ENCODE measurements at regions not wholly inside any gene's neighbourhood (a gene's known extent, or its start where the extent isn't known, plus 50 kb on each side); places are given as distances from the start of the nearest gene placed in this dataset.

DNA sequence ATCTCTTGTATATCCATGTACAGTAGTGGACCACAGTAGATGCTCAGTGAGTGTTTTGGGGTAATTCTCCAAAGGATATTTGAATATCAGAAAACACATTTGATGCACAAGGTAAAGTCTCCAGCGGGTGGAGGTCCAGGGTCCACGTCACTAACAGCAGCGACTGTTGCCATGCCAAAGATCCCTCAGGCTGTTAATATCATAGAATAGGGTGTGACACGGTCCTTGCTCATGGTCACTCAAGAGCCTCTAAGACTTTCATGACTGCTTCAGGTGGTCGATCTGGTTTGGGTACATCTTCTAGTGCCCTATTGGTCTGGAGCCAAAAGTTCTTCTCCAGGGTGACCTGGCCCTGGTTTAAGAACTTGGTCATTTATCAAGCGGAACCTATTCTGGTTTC is 90.8 kb downstream of the OLIG3 start:
- H3K27ac ChIP-seq = no peak overlapping the region
- peak; percentile 19 to 38 for DNase-seq
- no peak for TF ChIP-seq POLR2A (IDR thresholded peaks at IDR 0.05)
- TF ChIP-seq, protein P1, sequence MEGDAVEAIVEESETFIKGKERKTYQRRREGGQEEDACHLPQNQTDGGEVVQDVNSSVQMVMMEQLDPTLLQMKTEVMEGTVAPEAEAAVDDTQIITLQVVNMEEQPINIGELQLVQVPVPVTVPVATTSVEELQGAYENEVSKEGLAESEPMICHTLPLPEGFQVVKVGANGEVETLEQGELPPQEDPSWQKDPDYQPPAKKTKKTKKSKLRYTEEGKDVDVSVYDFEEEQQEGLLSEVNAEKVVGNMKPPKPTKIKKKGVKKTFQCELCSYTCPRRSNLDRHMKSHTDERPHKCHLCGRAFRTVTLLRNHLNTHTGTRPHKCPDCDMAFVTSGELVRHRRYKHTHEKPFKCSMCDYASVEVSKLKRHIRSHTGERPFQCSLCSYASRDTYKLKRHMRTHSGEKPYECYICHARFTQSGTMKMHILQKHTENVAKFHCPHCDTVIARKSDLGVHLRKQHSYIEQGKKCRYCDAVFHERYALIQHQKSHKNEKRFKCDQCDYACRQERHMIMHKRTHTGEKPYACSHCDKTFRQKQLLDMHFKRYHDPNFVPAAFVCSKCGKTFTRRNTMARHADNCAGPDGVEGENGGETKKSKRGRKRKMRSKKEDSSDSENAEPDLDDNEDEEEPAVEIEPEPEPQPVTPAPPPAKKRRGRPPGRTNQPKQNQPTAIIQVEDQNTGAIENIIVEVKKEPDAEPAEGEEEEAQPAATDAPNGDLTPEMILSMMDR (IDR thresholded peaks at IDR 0.05) = no peak
- H3K4me3 ChIP-seq (replicated peaks in 1 of 3) = no peak overlapping the region
- no peaks in the 10 kb centered on the region for H3K27me3 ChIP-seq
- no peaks in the 10 kb centered on the region for H3K9me3 ChIP-seq
- peaks cover 0 to 11% of the 10 kb centered on the region in 2 donors for H3K4me1 ChIP-seq
- no peaks in the 10 kb centered on the region for H3K36me3 ChIP-seq
- intact Hi-C loops (cut with DNase I) = no loop called here
- 29 to 61% methylated on average over 6 of the region's 6 CpGs for WGBS, 2 donors

DNA sequence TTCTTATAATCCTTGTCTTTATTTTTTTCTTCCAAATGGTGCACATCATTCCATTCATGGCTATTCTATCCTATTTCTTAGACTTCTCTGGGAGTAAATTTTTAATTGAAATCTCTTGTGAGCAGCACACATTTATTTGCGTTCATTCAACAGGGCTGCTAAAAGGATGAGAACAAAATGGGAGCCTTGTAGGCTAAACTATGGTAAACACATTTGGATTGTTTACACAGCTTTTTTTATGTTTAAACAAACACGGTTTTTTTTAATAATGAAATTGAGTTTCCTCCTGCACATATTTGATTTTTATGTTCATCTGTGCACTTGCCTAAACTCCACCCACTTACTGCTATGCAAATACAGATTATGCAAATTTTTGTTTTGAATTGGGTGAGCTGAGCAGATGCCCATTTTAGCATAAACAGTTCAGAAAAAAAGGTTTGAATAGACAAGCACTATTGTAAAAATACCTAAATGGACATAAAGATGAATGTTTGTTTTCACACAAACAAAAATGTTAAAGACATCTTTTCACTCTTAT is 92.0 kb downstream of the OLIG3 start:
- H3K9me3 ChIP-seq = no peaks in the 10 kb centered on the region
- DNase-seq = no peak
- H3K36me3 ChIP-seq = no peaks in the 10 kb centered on the region
- intact Hi-C loops (cut with DNase I) = no loop called here
- no peak overlapping the region for H3K4me3 ChIP-seq (replicated peaks in 1 of 3)
- WGBS, 2 donors = 81% methylated on average over 2 of the region's 2 CpGs
- H3K27me3 ChIP-seq = no peaks in the 10 kb centered on the region
- H3K4me1 ChIP-seq = peaks cover 0 to 11% of the 10 kb centered on the region in 2 donors
- H3K27ac ChIP-seq = no peak overlapping the region
- TF ChIP-seq, protein P1 (IDR thresholded peaks at IDR 0.05) = no peak
- no peak for TF ChIP-seq POLR2A (IDR thresholded peaks at IDR 0.05)

DNA sequence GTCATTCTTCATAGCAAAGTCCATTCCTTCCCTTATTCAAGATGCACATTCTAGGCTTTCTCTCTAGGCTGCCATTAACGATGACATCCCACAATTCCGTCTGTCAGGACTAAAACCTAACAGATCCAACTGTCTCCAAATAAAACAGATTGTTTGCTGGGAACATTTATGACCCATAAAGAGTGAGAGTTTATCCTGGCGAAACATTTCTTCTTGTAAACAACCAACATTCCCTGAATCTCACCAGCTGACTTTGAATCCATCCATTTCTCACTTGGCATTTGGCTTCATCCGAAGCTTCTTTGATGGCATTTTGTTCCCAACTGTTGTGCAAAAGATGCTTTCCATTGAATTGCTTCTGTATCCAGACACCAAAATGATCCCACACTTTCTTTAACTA is 93.1 kb downstream of the OLIG3 start:
- peaks cover 0 to 11% of the 10 kb centered on the region in 2 donors for H3K4me1 ChIP-seq
- intact Hi-C loops (cut with DNase I) = no loop called here
- H3K4me3 ChIP-seq (replicated peaks in 1 of 3) = no peak overlapping the region
- H3K27ac ChIP-seq = no peak overlapping the region
- H3K9me3 ChIP-seq = no peaks in the 10 kb centered on the region
- no peaks in the 10 kb centered on the region for H3K36me3 ChIP-seq
- no peaks in the 10 kb centered on the region for H3K27me3 ChIP-seq
- TF ChIP-seq, protein P1 (IDR thresholded peaks at IDR 0.05) = no peak
- TF ChIP-seq POLR2A (IDR thresholded peaks at IDR 0.05) = no peak
- WGBS, 2 donors = 90 to 95% methylated on average over 4 of the region's 4 CpGs
- DNase-seq = no peak

DNA sequence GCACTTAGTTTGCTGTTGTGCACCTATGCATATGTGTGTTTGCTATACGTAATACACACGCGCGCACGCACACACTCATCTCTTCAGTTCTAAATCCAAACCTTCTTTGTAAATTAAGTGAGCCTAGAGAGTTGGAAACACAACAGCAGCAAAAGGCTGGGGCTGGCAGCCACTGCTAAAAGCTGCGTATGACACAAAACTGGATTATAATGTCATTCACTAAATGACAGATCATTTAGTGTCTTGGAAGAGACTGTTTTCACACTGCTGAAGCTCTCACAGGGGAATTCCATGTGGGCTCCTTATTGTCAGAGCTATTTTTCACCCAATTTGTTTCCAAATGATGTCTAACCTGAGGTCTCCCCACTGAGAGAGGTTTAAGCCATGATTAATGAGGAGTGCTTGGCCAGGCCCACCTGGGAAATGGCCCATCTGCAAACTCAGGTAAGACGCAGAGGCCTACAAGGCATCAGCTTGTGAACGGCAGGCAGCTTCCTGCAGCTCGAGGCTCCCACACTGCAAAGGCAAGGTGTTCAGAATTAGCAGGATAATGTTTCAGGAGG is 94.2 kb downstream of the OLIG3 start:
- Histone ChIP-seq H3K4me1 (peaks cover 0 to 11% of the 10 kb centered on the region in 2 donors), H3K9me3 (no peaks in the 10 kb centered on the region), H3K27ac (no peak overlapping the region), H3K27me3 (no peaks in the 10 kb centered on the region), H3K36me3 (no peaks in the 10 kb centered on the region), H3K4me3 (replicated peaks in 1 of 3) (no peak overlapping the region)
- no peak for DNase-seq
- 85 to 91% methylated on average over 9 of the region's 9 CpGs for WGBS, 2 donors
- TF ChIP-seq, protein P1 (IDR thresholded peaks at IDR 0.05) = no peak
- no peak for TF ChIP-seq POLR2A (IDR thresholded peaks at IDR 0.05)
- intact Hi-C loops (cut with DNase I) = no loop called here

DNA sequence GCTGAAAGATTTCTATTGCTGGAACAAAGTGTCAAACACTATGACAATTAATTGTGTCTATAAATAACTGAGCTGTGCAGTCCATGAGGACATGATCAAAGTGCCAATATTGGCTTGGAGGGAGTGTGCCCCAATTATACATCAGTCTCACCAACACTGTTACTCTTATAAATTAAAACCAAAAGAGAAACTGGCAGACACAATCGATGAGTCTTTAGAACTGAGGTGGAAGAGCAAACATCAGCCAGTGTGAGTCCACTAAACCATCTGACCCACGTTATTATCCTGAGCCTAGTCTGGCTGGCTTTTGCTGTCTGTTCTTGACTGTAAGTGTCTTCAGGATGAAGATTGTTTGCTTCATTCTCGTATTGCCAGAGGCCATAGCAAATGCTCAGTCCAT is 98.9 kb downstream of the OLIG3 start:
- H3K4me3 ChIP-seq (replicated peaks in 1 of 3) = no peak overlapping the region
- H3K27me3 ChIP-seq = no peaks in the 10 kb centered on the region
- no peaks in the 10 kb centered on the region for H3K9me3 ChIP-seq
- H3K4me1 ChIP-seq = no peaks in the 10 kb centered on the region
- intact Hi-C loops (cut with DNase I) = no loop called here
- no peak for DNase-seq
- no peaks in the 10 kb centered on the region for H3K36me3 ChIP-seq
- H3K27ac ChIP-seq = no peak overlapping the region
- WGBS, 2 donors = 82 to 83% methylated on average over 3 of the region's 3 CpGs
- TF ChIP-seq POLR2A (IDR thresholded peaks at IDR 0.05) = no peak
- TF ChIP-seq, protein P1 (IDR thresholded peaks at IDR 0.05) = no peak

All from thyroid gland (tissue), 4 donors.